GM23338 (cell line): ENCODE measurements at regions not wholly inside any gene's neighbourhood (a gene's known extent, or its start where the extent isn't known, plus 50 kb on each side); places are given as distances from the start of the nearest gene placed in this dataset.

Experiments
- ATAC-seq: fragments of 200-7000 bp; cut with Tn5 transposase; 3 replicates; pipeline ENCODE4 v1.9.1; 2020
- DNase-seq: peaks from one replicate; pipeline ENCODE4 v3.0.0-alpha.2; 2015; ENCODE audit warnings: low spot score
- H2AFZ ChIP-seq: fragments of 200-600 bp; sonication (generic); 2 replicates; pipeline ENCODE4 v1.8.0; 2016; ENCODE audit warnings: antibody characterized with exemption, mild to moderate bottlenecking, moderate library complexity
- H3F3A ChIP-seq: fragments of 200-600 bp; sonication (generic); replicated peaks from 2 replicates; pipeline ENCODE4 v1.8.0; 2017; ENCODE audit warnings: antibody characterized with exemption, mixed run types, low read depth
- H3K27ac ChIP-seq: fragments of 200-600 bp; sonication (generic); 2 replicates; pipeline ENCODE4 v1.6.1; 2016; ENCODE audit warnings: low read depth
- H3K27me3 ChIP-seq: fragments of 200-600 bp; sonication (generic); 2 replicates; pipeline ENCODE4 v1.8.0; 2016; ENCODE audit warnings: mild to moderate bottlenecking, mixed run types, moderate library complexity; ENCODE audit not compliant: insufficient read depth
- H3K36me3 ChIP-seq: fragments of 200-600 bp; sonication (generic); 2 replicates; pipeline ENCODE4 v1.8.0; 2016; ENCODE audit warnings: mild to moderate bottlenecking; ENCODE audit not compliant: insufficient read depth
- H3K4me1 ChIP-seq: fragments of 200-600 bp; sonication (generic); 2 replicates; pipeline ENCODE4 v1.8.0; 2016; ENCODE audit warnings: mild to moderate bottlenecking, moderate library complexity; ENCODE audit not compliant: insufficient read depth
- H3K4me2 ChIP-seq: fragments of 200-600 bp; sonication (generic); 2 replicates; pipeline ENCODE4 v1.7.1; 2017; ENCODE audit warnings: mixed run types
- H3K4me3 ChIP-seq: fragments of 200-600 bp; sonication (generic); 2 replicates; pipeline ENCODE4 v1.6.1; 2016; ENCODE audit warnings: mixed run types
- H3K79me2 ChIP-seq: fragments of 200-600 bp; sonication (generic); replicated peaks from 2 replicates; pipeline ENCODE4 v1.8.0; 2017; ENCODE audit warnings: mild to moderate bottlenecking; ENCODE audit not compliant: insufficient read depth
- H3K9me2 ChIP-seq: fragments of 200-600 bp; sonication (generic); 2 replicates; pipeline ENCODE4 v1.8.0; 2017; ENCODE audit not compliant: insufficient read depth
- H4K20me1 ChIP-seq: fragments of 200-600 bp; sonication (generic); replicated peaks from 2 replicates; pipeline ENCODE4 v1.8.0; 2017; ENCODE audit warnings: mild to moderate bottlenecking; ENCODE audit not compliant: insufficient read depth
- H3K27ac Mint-ChIP-seq: 2 replicates; pipeline ENCODE4 v1.8.0; 2020; ENCODE audit warnings: inconsistent platforms, mild to moderate bottlenecking, moderate library complexity, mixed read lengths
- H3K27me3 Mint-ChIP-seq: 3 replicates; pipeline ENCODE4 v1.8.0; 2022; ENCODE audit warnings: low read depth, mild to moderate bottlenecking, moderate library complexity, mixed read lengths, inconsistent platforms; ENCODE audit not compliant: insufficient read depth, poor library complexity
- H3K36me3 Mint-ChIP-seq: 3 replicates; pipeline ENCODE4 v1.8.0; 2021; ENCODE audit warnings: low read depth, mild to moderate bottlenecking, inconsistent platforms, moderate library complexity, mixed read lengths
- H3K4me1 Mint-ChIP-seq: 3 replicates; pipeline ENCODE4 v1.8.0; 2020; ENCODE audit warnings: mild to moderate bottlenecking, inconsistent platforms, mixed read lengths
- H3K4me3 Mint-ChIP-seq: 3 replicates; pipeline ENCODE4 v1.8.0; 2021; ENCODE audit warnings: moderate library complexity, mild to moderate bottlenecking, inconsistent platforms, mixed read lengths
- H3K9me3 Mint-ChIP-seq: 3 replicates; pipeline ENCODE4 v1.8.0; 2020; ENCODE audit warnings: moderate library complexity, mild to moderate bottlenecking, inconsistent platforms, mixed read lengths
- CREB1 ChIP-seq: fragments of 250-450 bp; sonication (Bioruptor Pico); IDR thresholded peaks from 2 replicates; pipeline ENCODE4 v1.5.0; 2020; ENCODE audit warnings: low read depth, mild to moderate bottlenecking, moderate library complexity
- EZH2 ChIP-seq: fragments of 200-600 bp; sonication (generic); IDR thresholded peaks from one replicate; pipeline ENCODE4 v1.8.0; 2017; ENCODE audit warnings: antibody characterized with exemption, mild to moderate bottlenecking, low read depth; ENCODE audit not compliant: unreplicated experiment
- EZH2phosphoT487 ChIP-seq: fragments of 200-600 bp; sonication (generic); IDR thresholded peaks from one replicate; pipeline ENCODE4 v1.8.1; 2018; ENCODE audit warnings: antibody characterized with exemption; ENCODE audit not compliant: unreplicated experiment
- JUNB ChIP-seq: IDR thresholded peaks from one replicate; pipeline ENCODE4 v1.6.1; 2016; ENCODE audit warnings: antibody characterized with exemption; ENCODE audit not compliant: unreplicated experiment
- NANOG ChIP-seq: IDR thresholded peaks from 2 replicates; pipeline ENCODE4 v1.6.1; 2016; ENCODE audit warnings: antibody characterized with exemption, borderline replicate concordance
- POLR2AphosphoS5 ChIP-seq: IDR thresholded peaks from 2 replicates; pipeline ENCODE4 v1.6.1; 2016; ENCODE audit warnings: antibody characterized with exemption, low read depth
- REST ChIP-seq: IDR thresholded peaks from one replicate; pipeline ENCODE4 v1.6.1; 2018; ENCODE audit warnings: antibody characterized with exemption; ENCODE audit not compliant: unreplicated experiment
- STAT1 ChIP-seq: IDR thresholded peaks from one replicate; pipeline ENCODE4 v1.6.1; 2016; ENCODE audit warnings: antibody characterized with exemption; ENCODE audit not compliant: unreplicated experiment
- ZNF114 ChIP-seq: fragments of 250-450 bp; sonication (Bioruptor Pico); IDR thresholded peaks from 2 replicates; pipeline ENCODE4 v1.5.0; 2020; ENCODE audit warnings: mild to moderate bottlenecking, moderate library complexity
- ZNF331 ChIP-seq: fragments of 250-450 bp; sonication (Bioruptor Pico); IDR thresholded peaks from 2 replicates; pipeline ENCODE4 v1.5.0; 2020; ENCODE audit warnings: low read depth, mild to moderate bottlenecking, moderate library complexity
- TF ChIP-seq, protein P1 (sequence below): IDR thresholded peaks from 2 replicates; pipeline ENCODE4 v1.6.1; 2016; ENCODE audit warnings: antibody characterized with exemption
- TF ChIP-seq, protein P2 (sequence below), 2 experiments: fragments of 200-600 bp in 1 of 2; sonication (generic) in 1 of 2; conservative IDR thresholded peaks; 2 replicates each; pipeline versions ENCODE4 v1.5.1 to v1.6.1; 2016 to 2017; ENCODE audit warnings: antibody characterized with exemption in 2 of 2, low read depth in 2 of 2, mild to moderate bottlenecking in 2 of 2, moderate library complexity in 1 of 2
- TF ChIP-seq, protein P3 (sequence below): fragments of 250-450 bp; sonication (Bioruptor Pico); IDR thresholded peaks from 2 replicates; pipeline ENCODE4 v1.5.0; 2020; ENCODE audit warnings: mild to moderate bottlenecking, moderate library complexity

- no peaks in the 10 kb centered on the region for H3K9me2 ChIP-seq
- no peak overlapping the region for H2AFZ ChIP-seq
- no peaks in the 10 kb centered on the region for H3K4me1 Mint-ChIP-seq
- no peaks in the 10 kb centered on the region for H3F3A ChIP-seq
- H3K4me3 ChIP-seq = no peak overlapping the region
- no peak for ATAC-seq
- H3K4me3 Mint-ChIP-seq = no peak overlapping the region
- H3K79me2 ChIP-seq = no peaks in the 10 kb centered on the region
- no peak overlapping the region for H3K27ac Mint-ChIP-seq
- TF ChIP-seq POLR2AphosphoS5 (no peak), EZH2 (no peak), EZH2phosphoT487 (no peak), JUNB (no peak), STAT1 (no peak), REST (no peak), CREB1 (CRISPR knock-in tag) (no peak), NANOG (no peak), ZNF331 (CRISPR knock-in tag) (no peak), ZNF114 (CRISPR knock-in tag) (no peak)
- TF ChIP-seq, protein P1, sequence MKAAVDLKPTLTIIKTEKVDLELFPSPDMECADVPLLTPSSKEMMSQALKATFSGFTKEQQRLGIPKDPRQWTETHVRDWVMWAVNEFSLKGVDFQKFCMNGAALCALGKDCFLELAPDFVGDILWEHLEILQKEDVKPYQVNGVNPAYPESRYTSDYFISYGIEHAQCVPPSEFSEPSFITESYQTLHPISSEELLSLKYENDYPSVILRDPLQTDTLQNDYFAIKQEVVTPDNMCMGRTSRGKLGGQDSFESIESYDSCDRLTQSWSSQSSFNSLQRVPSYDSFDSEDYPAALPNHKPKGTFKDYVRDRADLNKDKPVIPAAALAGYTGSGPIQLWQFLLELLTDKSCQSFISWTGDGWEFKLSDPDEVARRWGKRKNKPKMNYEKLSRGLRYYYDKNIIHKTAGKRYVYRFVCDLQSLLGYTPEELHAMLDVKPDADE = no peak
- TF ChIP-seq, protein P2, sequence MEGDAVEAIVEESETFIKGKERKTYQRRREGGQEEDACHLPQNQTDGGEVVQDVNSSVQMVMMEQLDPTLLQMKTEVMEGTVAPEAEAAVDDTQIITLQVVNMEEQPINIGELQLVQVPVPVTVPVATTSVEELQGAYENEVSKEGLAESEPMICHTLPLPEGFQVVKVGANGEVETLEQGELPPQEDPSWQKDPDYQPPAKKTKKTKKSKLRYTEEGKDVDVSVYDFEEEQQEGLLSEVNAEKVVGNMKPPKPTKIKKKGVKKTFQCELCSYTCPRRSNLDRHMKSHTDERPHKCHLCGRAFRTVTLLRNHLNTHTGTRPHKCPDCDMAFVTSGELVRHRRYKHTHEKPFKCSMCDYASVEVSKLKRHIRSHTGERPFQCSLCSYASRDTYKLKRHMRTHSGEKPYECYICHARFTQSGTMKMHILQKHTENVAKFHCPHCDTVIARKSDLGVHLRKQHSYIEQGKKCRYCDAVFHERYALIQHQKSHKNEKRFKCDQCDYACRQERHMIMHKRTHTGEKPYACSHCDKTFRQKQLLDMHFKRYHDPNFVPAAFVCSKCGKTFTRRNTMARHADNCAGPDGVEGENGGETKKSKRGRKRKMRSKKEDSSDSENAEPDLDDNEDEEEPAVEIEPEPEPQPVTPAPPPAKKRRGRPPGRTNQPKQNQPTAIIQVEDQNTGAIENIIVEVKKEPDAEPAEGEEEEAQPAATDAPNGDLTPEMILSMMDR (conservative IDR thresholded peaks at IDR 0.05; ENCODE audit: low read depth in 2 of 2) = no peak
- TF ChIP-seq, protein P3, sequence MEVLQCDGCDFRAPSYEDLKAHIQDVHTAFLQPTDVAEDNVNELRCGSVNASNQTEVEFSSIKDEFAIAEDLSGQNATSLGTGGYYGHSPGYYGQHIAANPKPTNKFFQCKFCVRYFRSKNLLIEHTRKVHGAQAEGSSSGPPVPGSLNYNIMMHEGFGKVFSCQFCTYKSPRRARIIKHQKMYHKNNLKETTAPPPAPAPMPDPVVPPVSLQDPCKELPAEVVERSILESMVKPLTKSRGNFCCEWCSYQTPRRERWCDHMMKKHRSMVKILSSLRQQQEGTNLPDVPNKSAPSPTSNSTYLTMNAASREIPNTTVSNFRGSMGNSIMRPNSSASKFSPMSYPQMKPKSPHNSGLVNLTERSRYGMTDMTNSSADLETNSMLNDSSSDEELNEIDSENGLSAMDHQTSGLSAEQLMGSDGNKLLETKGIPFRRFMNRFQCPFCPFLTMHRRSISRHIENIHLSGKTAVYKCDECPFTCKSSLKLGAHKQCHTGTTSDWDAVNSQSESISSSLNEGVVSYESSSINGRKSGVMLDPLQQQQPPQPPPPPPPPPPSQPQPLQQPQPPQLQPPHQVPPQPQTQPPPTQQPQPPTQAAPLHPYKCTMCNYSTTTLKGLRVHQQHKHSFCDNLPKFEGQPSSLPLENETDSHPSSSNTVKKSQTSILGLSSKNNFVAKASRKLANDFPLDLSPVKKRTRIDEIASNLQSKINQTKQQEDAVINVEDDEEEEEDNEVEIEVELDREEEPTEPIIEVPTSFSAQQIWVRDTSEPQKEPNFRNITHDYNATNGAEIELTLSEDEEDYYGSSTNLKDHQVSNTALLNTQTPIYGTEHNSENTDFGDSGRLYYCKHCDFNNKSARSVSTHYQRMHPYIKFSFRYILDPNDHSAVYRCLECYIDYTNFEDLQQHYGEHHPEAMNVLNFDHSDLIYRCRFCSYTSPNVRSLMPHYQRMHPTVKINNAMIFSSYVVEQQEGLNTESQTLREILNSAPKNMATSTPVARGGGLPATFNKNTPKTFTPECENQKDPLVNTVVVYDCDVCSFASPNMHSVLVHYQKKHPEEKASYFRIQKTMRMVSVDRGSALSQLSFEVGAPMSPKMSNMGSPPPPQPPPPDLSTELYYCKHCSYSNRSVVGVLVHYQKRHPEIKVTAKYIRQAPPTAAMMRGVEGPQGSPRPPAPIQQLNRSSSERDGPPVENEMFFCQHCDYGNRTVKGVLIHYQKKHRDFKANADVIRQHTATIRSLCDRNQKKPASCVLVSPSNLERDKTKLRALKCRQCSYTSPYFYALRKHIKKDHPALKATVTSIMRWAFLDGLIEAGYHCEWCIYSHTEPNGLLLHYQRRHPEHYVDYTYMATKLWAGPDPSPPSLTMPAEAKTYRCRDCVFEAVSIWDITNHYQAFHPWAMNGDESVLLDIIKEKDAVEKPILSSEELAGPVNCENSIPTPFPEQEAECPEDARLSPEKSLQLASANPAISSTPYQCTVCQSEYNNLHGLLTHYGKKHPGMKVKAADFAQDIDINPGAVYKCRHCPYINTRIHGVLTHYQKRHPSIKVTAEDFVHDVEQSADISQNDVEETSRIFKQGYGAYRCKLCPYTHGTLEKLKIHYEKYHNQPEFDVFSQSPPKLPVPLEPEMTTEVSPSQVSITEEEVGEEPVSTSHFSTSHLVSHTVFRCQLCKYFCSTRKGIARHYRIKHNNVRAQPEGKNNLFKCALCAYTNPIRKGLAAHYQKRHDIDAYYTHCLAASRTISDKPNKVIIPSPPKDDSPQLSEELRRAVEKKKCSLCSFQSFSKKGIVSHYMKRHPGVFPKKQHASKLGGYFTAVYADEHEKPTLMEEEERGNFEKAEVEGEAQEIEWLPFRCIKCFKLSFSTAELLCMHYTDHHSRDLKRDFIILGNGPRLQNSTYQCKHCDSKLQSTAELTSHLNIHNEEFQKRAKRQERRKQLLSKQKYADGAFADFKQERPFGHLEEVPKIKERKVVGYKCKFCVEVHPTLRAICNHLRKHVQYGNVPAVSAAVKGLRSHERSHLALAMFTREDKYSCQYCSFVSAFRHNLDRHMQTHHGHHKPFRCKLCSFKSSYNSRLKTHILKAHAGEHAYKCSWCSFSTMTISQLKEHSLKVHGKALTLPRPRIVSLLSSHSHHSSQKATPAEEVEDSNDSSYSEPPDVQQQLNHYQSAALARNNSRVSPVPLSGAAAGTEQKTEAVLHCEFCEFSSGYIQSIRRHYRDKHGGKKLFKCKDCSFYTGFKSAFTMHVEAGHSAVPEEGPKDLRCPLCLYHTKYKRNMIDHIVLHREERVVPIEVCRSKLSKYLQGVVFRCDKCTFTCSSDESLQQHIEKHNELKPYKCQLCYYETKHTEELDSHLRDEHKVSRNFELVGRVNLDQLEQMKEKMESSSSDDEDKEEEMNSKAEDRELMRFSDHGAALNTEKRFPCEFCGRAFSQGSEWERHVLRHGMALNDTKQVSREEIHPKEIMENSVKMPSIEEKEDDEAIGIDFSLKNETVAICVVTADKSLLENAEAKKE = no peak
- no peak overlapping the region for H3K27ac ChIP-seq
- H4K20me1 ChIP-seq = no peaks in the 10 kb centered on the region
- DNase-seq = no peak
- H3K4me1 ChIP-seq = no peaks in the 10 kb centered on the region
- H3K4me2 ChIP-seq = no peak overlapping the region
- no peaks in the 10 kb centered on the region for H3K36me3 Mint-ChIP-seq
- H3K27me3 Mint-ChIP-seq = no peaks in the 10 kb centered on the region
- no peaks in the 10 kb centered on the region for H3K36me3 ChIP-seq
- H3K9me3 Mint-ChIP-seq = no peaks in the 10 kb centered on the region
- no peaks in the 10 kb centered on the region for H3K27me3 ChIP-seq
Observed at GRCh38 chr3:165523801-165524200, 313.4 kb downstream of the BCHE start.
